OCI-LY1 (cell line): ENCODE measurements at regions not wholly inside any gene's neighbourhood (a gene's known extent, or its start where the extent isn't known, plus 50 kb on each side); places are given as distances from the start of the nearest gene placed in this dataset.

Source experiments
- EZH2 ChIP-seq: fragments of 200-600 bp; sonication (generic), shearing (Covaris generic); IDR thresholded peaks from 2 replicates; pipeline ENCODE4 v1.8.0; 2017; ENCODE audit warnings: borderline replicate concordance, mixed run types, mild to moderate bottlenecking, antibody characterized with exemption, low read length, moderate library complexity, mixed read lengths
- TF ChIP-seq, protein P1 (sequence below): fragments of 200-600 bp; sonication (generic), shearing (Covaris generic); IDR thresholded peaks from 2 replicates; pipeline ENCODE4 v1.5.1; 2017; ENCODE audit warnings: mild to moderate bottlenecking, antibody characterized with exemption, low read length, moderate library complexity, mixed read lengths

DNA sequence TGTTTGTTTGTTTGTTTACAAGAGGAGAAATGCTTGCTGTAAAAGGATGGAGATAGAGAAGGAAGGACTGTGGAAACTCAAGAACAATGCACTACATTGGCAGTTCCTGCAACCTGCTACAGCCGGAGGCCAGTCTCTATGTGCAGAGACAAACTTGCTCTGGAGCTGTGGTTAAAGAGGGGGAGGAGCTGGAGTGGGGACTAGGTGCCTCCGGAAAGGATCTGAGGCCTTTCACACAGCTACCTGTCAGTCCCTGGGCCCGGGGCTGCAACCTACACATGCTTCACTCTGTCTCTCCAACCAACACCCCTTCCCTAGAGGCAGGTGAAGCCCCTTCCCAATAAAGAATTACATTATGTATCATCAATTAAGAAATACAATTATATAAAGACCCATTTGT lies 1234.0 kb upstream of the ZEB2 start:
- TF ChIP-seq, protein P1, sequence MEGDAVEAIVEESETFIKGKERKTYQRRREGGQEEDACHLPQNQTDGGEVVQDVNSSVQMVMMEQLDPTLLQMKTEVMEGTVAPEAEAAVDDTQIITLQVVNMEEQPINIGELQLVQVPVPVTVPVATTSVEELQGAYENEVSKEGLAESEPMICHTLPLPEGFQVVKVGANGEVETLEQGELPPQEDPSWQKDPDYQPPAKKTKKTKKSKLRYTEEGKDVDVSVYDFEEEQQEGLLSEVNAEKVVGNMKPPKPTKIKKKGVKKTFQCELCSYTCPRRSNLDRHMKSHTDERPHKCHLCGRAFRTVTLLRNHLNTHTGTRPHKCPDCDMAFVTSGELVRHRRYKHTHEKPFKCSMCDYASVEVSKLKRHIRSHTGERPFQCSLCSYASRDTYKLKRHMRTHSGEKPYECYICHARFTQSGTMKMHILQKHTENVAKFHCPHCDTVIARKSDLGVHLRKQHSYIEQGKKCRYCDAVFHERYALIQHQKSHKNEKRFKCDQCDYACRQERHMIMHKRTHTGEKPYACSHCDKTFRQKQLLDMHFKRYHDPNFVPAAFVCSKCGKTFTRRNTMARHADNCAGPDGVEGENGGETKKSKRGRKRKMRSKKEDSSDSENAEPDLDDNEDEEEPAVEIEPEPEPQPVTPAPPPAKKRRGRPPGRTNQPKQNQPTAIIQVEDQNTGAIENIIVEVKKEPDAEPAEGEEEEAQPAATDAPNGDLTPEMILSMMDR: no peak
- no peak for TF ChIP-seq EZH2
